SH-SY5Y (cell line): ENCODE measurements at regions not wholly inside any gene's neighbourhood (a gene's known extent, or its start where the extent isn't known, plus 50 kb on each side); places are given as distances from the start of the nearest gene placed in this dataset.

ENCODE experiments used
- GATA2 ChIP-seq: IDR thresholded peaks from 2 replicates; pipeline ENCODE4 v1.6.1; 2011; ENCODE audit warnings: mild to moderate bottlenecking, low read depth, low read length
- GATA3 ChIP-seq: IDR thresholded peaks from 2 replicates; pipeline ENCODE4 v1.6.1; 2011; ENCODE audit warnings: low read depth, mild to moderate bottlenecking, low read length, moderate library complexity

DNA sequence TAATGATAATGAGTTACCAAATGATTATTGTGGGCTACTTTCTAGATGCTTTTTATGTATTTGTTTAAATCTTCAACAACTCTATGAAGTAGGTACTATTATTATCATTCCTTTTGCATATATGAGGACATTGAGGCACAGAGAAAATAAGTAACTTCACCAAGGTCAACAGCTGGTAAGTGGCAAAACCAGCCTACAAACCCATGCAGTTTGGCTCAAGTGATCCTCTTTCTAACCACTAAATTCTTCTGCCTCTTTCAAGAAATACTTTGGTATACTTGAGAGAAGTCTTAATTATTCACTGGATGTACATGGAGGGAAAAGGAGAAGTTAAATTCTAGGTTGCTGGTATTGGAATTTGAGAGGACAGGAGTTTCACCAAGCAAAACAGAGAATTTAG lies 495.2 kb upstream of the CADM1 start:
- no peak for TF ChIP-seq GATA3
- TF ChIP-seq GATA2: no peak
